ENCODE measurements at regions not wholly inside any gene's neighbourhood (a gene's known extent, or its start where the extent isn't known, plus 50 kb on each side); places are given as distances from the start of the nearest gene placed in this dataset.

- no peak for TF ChIP-seq POLR2A (IDR thresholded peaks at IDR 0.05)
- no peak for TF ChIP-seq CTCF (IDR thresholded peaks at IDR 0.05)
These were observed 239.8 kb upstream of the CCL2 start for GRCh38 chr17:34015253-34015652.
